HG02798 (cell line): ENCODE measurements at regions not wholly inside any gene's neighbourhood (a gene's known extent, or its start where the extent isn't known, plus 50 kb on each side); places are given as distances from the start of the nearest gene placed in this dataset.

ENCODE experiments used
- ATAC-seq: cut with Tn5 transposase; IDR thresholded peaks from one replicate; pipeline ENCODE4 v1.9.1; 2021; ENCODE audit warnings: mild to moderate bottlenecking; ENCODE audit not compliant: unreplicated experiment, poor library complexity

DNA sequence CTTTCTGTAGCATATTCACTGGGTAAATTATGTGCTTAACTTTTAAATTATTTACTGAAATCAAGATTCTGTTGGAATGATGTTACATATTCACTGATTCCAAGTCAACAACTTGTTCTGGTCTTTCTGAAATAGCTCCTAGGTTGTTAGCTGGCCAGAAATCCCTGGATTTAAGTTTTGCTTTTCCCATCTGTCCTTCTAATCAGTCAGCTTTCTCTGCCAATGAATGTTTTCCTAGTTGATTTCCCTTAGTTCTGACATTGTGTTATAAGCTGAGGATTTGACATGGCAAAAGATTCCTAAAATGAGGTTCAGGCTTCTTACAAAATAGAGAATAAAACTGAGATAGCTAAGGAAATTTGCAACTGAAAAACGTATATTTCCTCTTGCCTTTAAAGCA lies 1479.6 kb downstream of the MRPL39 start:
- no peak for ATAC-seq

DNA sequence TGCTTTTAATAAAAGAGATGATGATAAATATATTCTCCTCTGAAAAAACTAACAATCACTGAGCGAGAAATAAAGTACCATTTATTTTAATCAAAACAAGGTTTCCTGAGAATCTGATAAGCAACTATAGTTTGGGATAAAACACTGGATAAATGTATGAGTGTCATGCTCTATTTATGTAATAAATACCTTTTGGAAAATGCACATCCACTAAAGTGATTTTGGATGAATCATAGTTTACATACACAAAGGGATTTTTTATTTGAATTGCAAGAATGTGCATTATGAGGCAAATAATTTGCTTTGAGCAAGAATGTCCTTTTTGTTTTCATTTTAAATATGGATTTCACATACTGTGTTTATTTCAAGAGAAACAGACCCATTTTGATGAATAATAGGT lies 1483.5 kb downstream of the MRPL39 start:
- ATAC-seq = no peak

DNA sequence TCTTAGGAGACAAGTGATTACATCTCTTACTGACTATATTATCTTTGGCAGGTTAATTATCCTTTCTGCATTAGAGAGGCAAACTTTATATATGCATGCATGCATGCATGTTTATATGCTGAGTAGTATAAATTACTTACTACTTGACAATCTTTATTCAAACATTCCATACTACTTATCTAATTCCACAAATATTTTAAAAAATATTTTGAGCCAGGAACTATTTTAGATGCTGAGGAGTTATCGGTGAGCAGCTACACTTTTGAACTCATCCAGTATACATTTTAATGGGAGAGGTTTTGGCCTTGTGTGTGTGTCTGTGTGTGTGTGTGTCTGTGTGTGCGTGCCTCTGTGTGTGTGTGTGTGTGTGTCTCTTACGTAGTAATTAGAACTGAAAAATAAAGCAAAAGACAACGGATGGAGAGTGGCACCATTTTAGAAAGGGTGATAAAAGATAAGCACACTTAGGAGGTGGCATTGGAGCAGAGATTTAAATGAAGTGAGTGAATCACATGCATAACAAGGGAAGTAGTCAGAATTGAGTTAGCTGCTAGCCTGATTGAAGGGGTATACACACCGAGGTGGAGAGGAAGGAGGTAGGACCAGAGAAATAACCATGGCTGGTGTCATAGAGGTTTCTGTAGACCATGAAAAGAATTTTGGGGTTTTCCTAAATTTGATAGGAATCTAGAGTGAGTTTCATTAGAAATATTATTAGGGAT lies 1488.4 kb downstream of the MRPL39 start:
- ATAC-seq = no peak

- ATAC-seq = no peak
Observed at GRCh38 chr21:24115141-24115540, 1492.1 kb downstream of the MRPL39 start.

GRCh38 chr21:24112020-24112419 lies 1495.3 kb downstream of the MRPL39 start:
- ATAC-seq = no peak

DNA sequence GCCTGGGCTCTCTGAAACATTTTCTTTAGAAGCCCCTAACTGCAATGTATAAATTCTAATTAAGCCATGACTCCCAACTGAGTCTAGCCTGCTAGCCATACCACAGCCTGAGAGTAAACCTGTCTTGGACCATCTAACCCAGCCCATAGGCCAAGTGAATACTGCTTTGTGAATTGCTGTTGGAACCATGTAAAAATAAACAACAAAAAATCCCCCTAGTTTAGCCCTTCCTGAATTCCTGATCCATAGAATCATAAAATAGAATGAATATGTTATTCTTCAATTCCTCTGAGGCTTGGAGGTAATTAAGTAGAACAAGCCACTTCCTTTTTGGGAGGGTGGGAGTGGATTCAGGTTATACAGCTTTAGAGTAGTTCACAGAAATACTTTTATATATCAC lies 1496.4 kb downstream of the MRPL39 start:
- ATAC-seq = no peak

- no peak for ATAC-seq
Observed at GRCh38 chr21:24097181-24097580, 1510.1 kb downstream of the MRPL39 start.

DNA sequence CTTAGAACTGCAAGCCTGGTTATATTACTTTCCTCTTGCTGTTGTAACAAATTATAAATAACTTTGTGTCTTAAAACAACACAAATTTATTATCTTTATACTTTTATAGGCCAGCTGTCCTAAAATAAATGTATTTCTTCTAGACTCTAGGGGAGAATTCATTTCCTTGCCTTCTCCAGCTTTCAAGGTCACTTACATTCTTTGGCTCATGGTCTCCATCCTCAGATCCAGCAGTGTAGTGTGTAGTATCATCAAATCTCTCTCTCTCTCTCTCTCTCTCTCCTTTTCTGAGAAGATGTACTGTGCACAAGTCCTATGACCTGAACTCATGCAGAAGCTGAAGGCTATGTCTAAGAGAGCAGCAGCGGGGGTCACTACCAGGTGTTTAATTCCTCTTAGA lies 1510.6 kb downstream of the MRPL39 start:
- no peak for ATAC-seq

- no peak for ATAC-seq
Observed at GRCh38 chr21:24093032-24093431, 1514.2 kb downstream of the MRPL39 start.

DNA sequence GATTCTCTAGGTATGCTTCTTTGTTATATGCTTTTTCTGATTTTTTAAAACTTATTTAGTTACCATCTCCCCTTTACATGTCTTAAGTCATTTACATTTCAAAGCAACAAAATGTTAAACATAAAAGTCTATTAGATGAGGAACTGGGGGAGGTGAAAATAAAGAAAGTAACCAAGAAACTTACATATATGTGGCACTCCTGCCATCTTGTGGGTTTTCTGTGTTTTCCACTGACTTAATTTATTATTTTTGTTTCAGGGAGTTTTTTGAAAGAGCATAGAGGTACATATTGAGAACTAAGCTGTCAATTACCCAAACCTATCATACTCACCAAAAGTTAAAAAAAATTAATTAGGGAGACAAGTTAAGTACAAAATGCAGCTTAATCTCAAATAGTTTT lies 1531.1 kb downstream of the MRPL39 start:
- no peak for ATAC-seq

DNA sequence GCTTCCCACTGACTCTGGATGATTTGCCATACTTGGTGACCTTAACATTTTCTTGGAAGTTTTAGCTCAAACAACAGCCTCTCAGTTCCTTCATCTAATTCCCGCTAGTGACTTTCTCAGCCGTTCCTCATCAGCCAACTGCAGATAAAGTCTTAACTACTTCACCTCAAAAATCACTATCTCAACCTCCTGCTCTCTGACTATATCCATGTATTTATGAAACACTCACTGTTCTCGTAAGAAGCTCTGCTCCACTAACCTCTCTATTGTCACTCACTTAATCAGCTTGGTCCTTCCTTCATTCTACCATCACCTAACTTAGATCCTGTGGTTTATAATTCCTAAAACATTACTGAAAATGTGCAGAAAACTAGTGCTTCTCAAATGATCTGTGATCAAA lies 1551.6 kb downstream of the MRPL39 start:
- ATAC-seq = no peak

GRCh38 chr21:24050231-24050630 lies 1557.0 kb downstream of the MRPL39 start:
- no peak for ATAC-seq

DNA sequence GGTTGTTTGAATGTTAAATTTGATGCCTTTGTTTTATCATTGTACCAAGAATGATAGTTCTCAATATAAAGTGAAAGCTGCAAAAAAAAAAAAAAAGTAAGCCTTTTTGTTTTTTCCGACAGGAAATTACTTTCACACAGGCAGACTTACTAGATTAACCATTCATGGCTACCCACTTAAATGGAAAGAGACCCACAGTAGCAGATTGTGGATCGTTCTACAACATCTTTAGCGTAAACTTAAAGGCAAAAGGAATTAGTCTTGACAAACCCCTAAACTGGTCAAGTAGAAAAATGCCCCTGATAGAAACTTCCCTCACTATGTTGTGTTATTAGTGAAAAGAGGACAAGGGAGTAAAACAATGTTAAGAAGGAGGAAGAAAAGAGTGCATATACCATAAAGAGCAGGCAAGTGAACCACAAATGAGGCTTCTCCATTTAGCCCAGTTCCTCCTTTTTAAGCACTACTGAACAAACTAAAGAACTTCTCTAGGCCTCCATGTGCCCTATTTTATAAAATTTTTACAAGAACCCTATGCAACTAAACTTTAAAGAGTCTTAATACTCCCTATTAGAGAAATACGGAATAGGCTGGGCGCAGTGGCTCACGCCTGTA lies 1560.3 kb downstream of the MRPL39 start:
- ATAC-seq = no peak

DNA sequence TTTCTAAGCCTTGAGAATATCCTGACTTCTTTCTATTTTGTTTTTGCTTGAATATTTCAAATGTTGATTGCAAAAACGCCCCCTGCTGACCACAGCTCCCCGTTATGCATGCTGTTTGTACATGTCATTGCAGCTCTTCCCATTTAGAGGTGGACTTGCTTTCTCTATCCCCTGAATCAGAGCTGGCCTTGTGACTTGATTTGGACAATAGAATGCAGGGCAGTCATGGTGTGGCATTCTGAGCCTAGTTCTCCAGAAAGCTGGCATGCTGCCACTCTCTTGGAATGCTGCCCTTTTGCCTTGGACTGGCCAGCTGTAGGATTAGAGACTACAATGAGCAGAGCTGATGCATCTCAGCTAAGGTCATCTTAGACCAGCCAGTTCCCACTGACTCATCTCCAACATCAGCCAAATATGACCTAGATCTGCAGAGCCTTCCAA lies 1561.5 kb downstream of the MRPL39 start:
- no peak for ATAC-seq

GRCh38 chr21:24045373-24045772 lies 1561.9 kb downstream of the MRPL39 start:
- ATAC-seq = no peak

DNA sequence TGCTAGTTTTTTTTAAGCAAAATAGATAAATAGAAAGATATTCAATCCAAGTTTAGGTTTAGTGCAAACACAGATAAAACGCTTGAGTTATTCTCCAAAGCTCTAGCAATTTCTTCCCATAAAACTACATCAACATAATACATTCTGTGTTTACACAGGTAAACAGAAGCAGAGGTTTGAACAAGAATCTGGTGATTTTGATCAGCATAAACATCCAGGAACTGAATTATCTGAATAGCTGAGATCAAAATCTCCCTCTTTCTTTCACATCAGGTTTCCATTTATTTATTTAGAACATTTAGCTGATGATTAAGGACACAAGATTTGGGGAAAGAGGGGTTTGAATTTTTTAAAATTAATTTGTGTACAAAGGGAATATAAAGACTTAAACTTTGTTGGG lies 1564.6 kb downstream of the MRPL39 start:
- ATAC-seq = no peak

- no peak for ATAC-seq
Observed at GRCh38 chr21:24032709-24033232, 1574.5 kb downstream of the MRPL39 start.

DNA sequence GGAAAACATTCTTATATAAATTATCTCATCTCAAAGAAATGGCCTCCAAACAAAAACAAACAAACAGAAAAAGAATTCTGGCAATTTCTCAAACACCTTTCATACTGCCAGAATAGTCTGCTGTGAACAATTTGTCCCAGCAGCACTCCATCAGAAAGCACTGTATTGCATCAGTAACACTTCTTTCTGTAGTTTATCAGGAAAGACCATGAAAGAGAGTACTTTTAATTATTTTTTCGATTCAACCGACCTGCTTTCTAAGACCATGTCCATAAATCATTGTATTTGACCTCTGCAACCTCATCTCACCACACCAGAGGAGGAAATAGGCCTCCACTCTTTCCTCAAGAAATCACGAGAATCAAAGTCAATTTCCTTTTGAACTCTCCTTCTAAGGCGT lies 1579.9 kb downstream of the MRPL39 start:
- no peak for ATAC-seq

GRCh38 chr21:24025101-24025500 lies 1582.2 kb downstream of the MRPL39 start:
- no peak for ATAC-seq

DNA sequence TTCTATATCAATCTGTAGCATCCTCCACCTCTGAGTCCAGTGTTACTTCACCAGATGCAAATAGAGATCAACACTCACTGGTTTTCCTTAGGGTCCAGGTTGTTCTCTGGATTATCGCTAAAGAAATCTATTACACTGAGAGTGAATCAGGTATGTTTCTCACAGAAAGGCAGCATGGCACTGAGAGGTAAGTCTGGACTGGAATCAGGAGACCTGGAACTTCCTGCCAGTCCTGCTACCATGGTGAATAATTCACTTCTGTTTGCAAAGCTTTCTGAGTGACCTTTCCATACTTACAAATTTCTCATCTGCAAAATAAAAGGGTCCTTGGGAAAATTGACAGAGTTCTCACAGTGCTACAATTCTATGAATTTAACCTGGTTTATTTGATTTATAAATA lies 1583.3 kb downstream of the MRPL39 start:
- ATAC-seq = no peak

GRCh38 chr21:24023402-24023801 lies 1583.9 kb downstream of the MRPL39 start:
- ATAC-seq = no peak

GRCh38 chr21:24014381-24014780 lies 1592.9 kb downstream of the MRPL39 start:
- ATAC-seq = no peak
